ENCODE measurements at regions not wholly inside any gene's neighbourhood (a gene's known extent, or its start where the extent isn't known, plus 50 kb on each side); places are given as distances from the start of the nearest gene placed in this dataset.

- WGBS, 2 experiments (ENCODE audit: low coverage in 1 of 2, low lambda C conversion rate in 2 of 2, missing lambda C conversion rate in 2 of 2): 74 to 82% methylated on average over 5 of the region's 5 CpGs
- Histone ChIP-seq H2AFZ (peak overlapping the region; percentile 80; the same call in 1 of the 2 replicates), H3K4me1 (ENCODE audit: insufficient read depth) (peaks cover 26% of the 10 kb centered on the region), H3F3A (ENCODE audit: insufficient read depth) (0 out of 2 replicates have a peak, but pooled peaks cover 8% of the 10 kb centered on the region), H3K36me3 (ENCODE audit: low read depth) (no peaks in the 10 kb centered on the region), H3K79me2 (ENCODE audit: insufficient read depth) (no peaks in the 10 kb centered on the region), H3K9me2 (ENCODE audit: insufficient read depth) (no peaks in the 10 kb centered on the region), H3K9ac (no peak overlapping the region), H3K4me3 (no peak overlapping the region), H3K27me3 (replicated peaks; ENCODE audit: insufficient read depth) (no peaks in the 10 kb centered on the region), H3K4me2 (ENCODE audit: unreplicated experiment) (no peak overlapping the region), H3K27ac (no peak overlapping the region), H3K9me3 (ENCODE audit: low read depth) (no peaks in the 10 kb centered on the region), H4K20me1 (ENCODE audit: insufficient read depth) (no peaks in the 10 kb centered on the region)
- TF ChIP-seq EZH2 (IDR thresholded peaks at IDR 0.05; ENCODE audit: insufficient read depth, poor library complexity, severe bottlenecking): no peak
- no peak for TF ChIP-seq EZH2phosphoT487 (IDR thresholded peaks at IDR 0.05; ENCODE audit: insufficient read depth, low read depth)
- in situ Hi-C loops (cut with MboI): no loop called here
- DNase-seq: no peak
Observed at GRCh38 chr3:82079335-82079890, 318.0 kb upstream of the GBE1 start.

- Histone ChIP-seq H3K79me2 (ENCODE audit: insufficient read depth) (no peaks in the 10 kb centered on the region), H3K27ac (no peak overlapping the region), H3K4me3 (no peak overlapping the region), H3K9me3 (ENCODE audit: low read depth) (no peaks in the 10 kb centered on the region), H3K9me2 (ENCODE audit: insufficient read depth) (no peaks in the 10 kb centered on the region), H3F3A (ENCODE audit: insufficient read depth) (0 out of 2 replicates have a peak, but pooled peaks cover 8% of the 10 kb centered on the region), H3K9ac (no peak overlapping the region), H3K27me3 (replicated peaks; ENCODE audit: insufficient read depth) (no peaks in the 10 kb centered on the region), H3K4me1 (ENCODE audit: insufficient read depth) (peaks cover 26% of the 10 kb centered on the region), H2AFZ (no peak overlapping the region), H4K20me1 (ENCODE audit: insufficient read depth) (no peaks in the 10 kb centered on the region), H3K36me3 (ENCODE audit: low read depth) (no peaks in the 10 kb centered on the region), H3K4me2 (ENCODE audit: unreplicated experiment) (no peak overlapping the region)
- no peak for TF ChIP-seq EZH2phosphoT487 (IDR thresholded peaks at IDR 0.05; ENCODE audit: insufficient read depth, low read depth)
- TF ChIP-seq EZH2 (IDR thresholded peaks at IDR 0.05; ENCODE audit: insufficient read depth, poor library complexity, severe bottlenecking): no peak
- in situ Hi-C loops (cut with MboI): no loop called here
- 57 to 61% methylated on average over 3 of the region's 3 CpGs for WGBS, 2 experiments (ENCODE audit: low coverage in 1 of 2, low lambda C conversion rate in 2 of 2, missing lambda C conversion rate in 2 of 2)
- DNase-seq: no peak
Observed at GRCh38 chr3:82078246-82078645, 316.8 kb upstream of the GBE1 start.

GRCh38 chr3:82067420-82067819 lies 306.0 kb upstream of the GBE1 start:
- no peaks in the 10 kb centered on the region for H3K9me3 ChIP-seq (ENCODE audit: low read depth)
- no peak for DNase-seq
- H3K4me3 ChIP-seq: no peak overlapping the region
- H3K27me3 ChIP-seq (replicated peaks; ENCODE audit: insufficient read depth): no peaks in the 10 kb centered on the region
- H3K79me2 ChIP-seq (ENCODE audit: insufficient read depth): no peaks in the 10 kb centered on the region
- no peak overlapping the region for H3K4me2 ChIP-seq (ENCODE audit: unreplicated experiment)
- in situ Hi-C loops (cut with MboI): no loop called here
- H3F3A ChIP-seq (ENCODE audit: insufficient read depth): no peaks in the 10 kb centered on the region
- no peaks in the 10 kb centered on the region for H4K20me1 ChIP-seq (ENCODE audit: insufficient read depth)
- no peak overlapping the region for H2AFZ ChIP-seq
- no peaks in the 10 kb centered on the region for H3K9me2 ChIP-seq (ENCODE audit: insufficient read depth)
- TF ChIP-seq EZH2phosphoT487 (IDR thresholded peaks at IDR 0.05; ENCODE audit: insufficient read depth, low read depth) (no peak), EZH2 (IDR thresholded peaks at IDR 0.05; ENCODE audit: insufficient read depth, poor library complexity, severe bottlenecking) (no peak)
- 75 to 78% methylated on average over 7 of the region's 7 CpGs for WGBS, 2 experiments (ENCODE audit: low coverage in 1 of 2, low lambda C conversion rate in 2 of 2, missing lambda C conversion rate in 2 of 2)
- no peak overlapping the region for H3K9ac ChIP-seq
- H3K27ac ChIP-seq: no peak overlapping the region
- H3K36me3 ChIP-seq (ENCODE audit: low read depth): no peaks in the 10 kb centered on the region
- H3K4me1 ChIP-seq (ENCODE audit: insufficient read depth): 0 out of 2 replicates have a peak, but pooled peaks cover 5% of the 10 kb centered on the region

GRCh38 chr3:82058809-82059208 lies 297.4 kb upstream of the GBE1 start:
- in situ Hi-C loops (cut with MboI): no loop called here
- TF ChIP-seq EZH2phosphoT487 (IDR thresholded peaks at IDR 0.05; ENCODE audit: insufficient read depth, low read depth) (no peak), EZH2 (IDR thresholded peaks at IDR 0.05; ENCODE audit: insufficient read depth, poor library complexity, severe bottlenecking) (no peak)
- DNase-seq: no peak
- WGBS, 2 experiments (ENCODE audit: low coverage in 1 of 2, low lambda C conversion rate in 2 of 2, missing lambda C conversion rate in 2 of 2): 55 to 64% methylated on average over 8 of the region's 8 CpGs
- H3K79me2 ChIP-seq (ENCODE audit: insufficient read depth): no peaks in the 10 kb centered on the region
- H3K4me2 ChIP-seq (ENCODE audit: unreplicated experiment): no peak overlapping the region
- peaks cover 6% of the 10 kb centered on the region; the same call in 1 of the 2 replicates for H3K4me1 ChIP-seq (ENCODE audit: insufficient read depth)
- no peaks in the 10 kb centered on the region for H3K9me3 ChIP-seq (ENCODE audit: low read depth)
- H3K9me2 ChIP-seq (ENCODE audit: insufficient read depth): no peaks in the 10 kb centered on the region
- no peaks in the 10 kb centered on the region for H3K27me3 ChIP-seq (replicated peaks; ENCODE audit: insufficient read depth)
- H4K20me1 ChIP-seq (ENCODE audit: insufficient read depth): no peaks in the 10 kb centered on the region
- H3K36me3 ChIP-seq (ENCODE audit: low read depth): no peaks in the 10 kb centered on the region
- H3K27ac ChIP-seq: no peak overlapping the region
- H3F3A ChIP-seq (ENCODE audit: insufficient read depth): no peaks in the 10 kb centered on the region
- no peak overlapping the region for H2AFZ ChIP-seq
- no peak overlapping the region for H3K4me3 ChIP-seq
- no peak overlapping the region for H3K9ac ChIP-seq
